IPS-20b (cell line): ENCODE measurements at regions not wholly inside any gene's neighbourhood (a gene's known extent, or its start where the extent isn't known, plus 50 kb on each side); places are given as distances from the start of the nearest gene placed in this dataset.

Experiments
- H3K27ac ChIP-seq: one replicate; pipeline ENCODE4 v1.5.1; 2013; ENCODE audit warnings: low read length
- H3K27me3 ChIP-seq: 2 replicates; pipeline ENCODE4 v1.6.1; 2013; ENCODE audit warnings: mild to moderate bottlenecking, low read length, inconsistent platforms; ENCODE audit not compliant: insufficient read depth
- H3K36me3 ChIP-seq: 2 replicates; pipeline ENCODE4 v1.6.1; 2013; ENCODE audit warnings: low read depth, mild to moderate bottlenecking, inconsistent platforms, low read length, moderate library complexity; ENCODE audit not compliant: insufficient read depth
- H3K4me1 ChIP-seq: 2 replicates; pipeline ENCODE4 v1.6.1; 2013; ENCODE audit warnings: mild to moderate bottlenecking, control low read depth, inconsistent platforms, low read length, moderate library complexity; ENCODE audit not compliant: insufficient read depth
- H3K4me3 ChIP-seq: 2 replicates; pipeline ENCODE4 v1.5.1; 2013; ENCODE audit warnings: mild to moderate bottlenecking, low read length, inconsistent platforms
- H3K9ac ChIP-seq: 2 replicates; pipeline ENCODE4 v1.6.1; 2013; ENCODE audit warnings: low read depth, mild to moderate bottlenecking, inconsistent platforms, low read length, moderate library complexity
- H3K9me3 ChIP-seq: 2 replicates; pipeline ENCODE4 v1.6.1; 2013; ENCODE audit warnings: mild to moderate bottlenecking, low read depth, low read length, inconsistent platforms; ENCODE audit not compliant: insufficient read depth

- no peak overlapping the region for H3K9ac ChIP-seq
- H3K4me3 ChIP-seq = no peak overlapping the region
- H3K27me3 ChIP-seq = no peaks in the 10 kb centered on the region
- no peaks in the 10 kb centered on the region for H3K9me3 ChIP-seq
- no peaks in the 10 kb centered on the region for H3K4me1 ChIP-seq
- H3K27ac ChIP-seq = no peak overlapping the region
- H3K36me3 ChIP-seq = no peaks in the 10 kb centered on the region
Observed at GRCh38 chr13:77991003-77991402, 72.4 kb upstream of the EDNRB start.

- Histone ChIP-seq H3K9me3 (no peaks in the 10 kb centered on the region), H3K27ac (no peak overlapping the region), H3K4me1 (no peaks in the 10 kb centered on the region), H3K4me3 (no peak overlapping the region), H3K27me3 (no peaks in the 10 kb centered on the region), H3K36me3 (no peaks in the 10 kb centered on the region), H3K9ac (no peak overlapping the region)
Observed at GRCh38 chr13:77989281-77989680, 70.7 kb upstream of the EDNRB start.

GRCh38 chr13:77988355-77988754, 69.7 kb upstream of the EDNRB start:
- H3K9me3 ChIP-seq = no peaks in the 10 kb centered on the region
- H3K9ac ChIP-seq = no peak overlapping the region
- no peak overlapping the region for H3K4me3 ChIP-seq
- H3K36me3 ChIP-seq = no peaks in the 10 kb centered on the region
- no peaks in the 10 kb centered on the region for H3K27me3 ChIP-seq
- H3K4me1 ChIP-seq = no peaks in the 10 kb centered on the region
- H3K27ac ChIP-seq = no peak overlapping the region

GRCh38 chr13:77986713-77987112, 68.1 kb upstream of the EDNRB start:
- Histone ChIP-seq H3K27me3 (no peaks in the 10 kb centered on the region), H3K9ac (no peak overlapping the region), H3K9me3 (no peaks in the 10 kb centered on the region), H3K4me3 (no peak overlapping the region), H3K36me3 (no peaks in the 10 kb centered on the region), H3K4me1 (no peaks in the 10 kb centered on the region), H3K27ac (no peak overlapping the region)

- Histone ChIP-seq H3K9me3 (no peaks in the 10 kb centered on the region), H3K9ac (no peak overlapping the region), H3K4me1 (peaks cover under 1% of the 10 kb centered on the region; the same call in 1 of the 2 replicates), H3K27ac (no peak overlapping the region), H3K4me3 (no peak overlapping the region), H3K36me3 (no peaks in the 10 kb centered on the region), H3K27me3 (no peaks in the 10 kb centered on the region)
Observed at GRCh38 chr13:77985866-77986636, 67.4 kb upstream of the EDNRB start.

GRCh38 chr13:77981281-77981881, 62.8 kb upstream of the EDNRB start:
- Histone ChIP-seq H3K4me3 (no peak overlapping the region), H3K9me3 (peaks cover 9% of the 10 kb centered on the region; the same call in 1 of the 2 replicates), H3K27me3 (no peaks in the 10 kb centered on the region), H3K36me3 (no peaks in the 10 kb centered on the region), H3K4me1 (peaks cover 8% of the 10 kb centered on the region), H3K9ac (no peak overlapping the region), H3K27ac (no peak overlapping the region)

- no peak overlapping the region for H3K27ac ChIP-seq
- H3K27me3 ChIP-seq = no peaks in the 10 kb centered on the region
- H3K9me3 ChIP-seq = peaks cover 9% of the 10 kb centered on the region; the same call in 1 of the 2 replicates
- no peak overlapping the region for H3K4me3 ChIP-seq
- H3K4me1 ChIP-seq = peaks cover 8% of the 10 kb centered on the region
- no peaks in the 10 kb centered on the region for H3K36me3 ChIP-seq
- H3K9ac ChIP-seq = no peak overlapping the region
Observed at GRCh38 chr13:77980592-77980991, 62.0 kb upstream of the EDNRB start.

- H3K36me3 ChIP-seq = no peaks in the 10 kb centered on the region
- H3K9me3 ChIP-seq = peaks cover 9% of the 10 kb centered on the region; the same call in 1 of the 2 replicates
- H3K9ac ChIP-seq = no peak overlapping the region
- no peak overlapping the region for H3K27ac ChIP-seq
- H3K27me3 ChIP-seq = no peaks in the 10 kb centered on the region
- peaks cover 8% of the 10 kb centered on the region for H3K4me1 ChIP-seq
- no peak overlapping the region for H3K4me3 ChIP-seq
Observed at GRCh38 chr13:77979721-77980385, 61.2 kb upstream of the EDNRB start.

GRCh38 chr13:77975358-77976042, 56.9 kb upstream of the EDNRB start:
- peaks cover 9% of the 10 kb centered on the region; the same call in 1 of the 2 replicates for H3K9me3 ChIP-seq
- H3K27me3 ChIP-seq = no peaks in the 10 kb centered on the region
- H3K27ac ChIP-seq = no peak overlapping the region
- no peak overlapping the region for H3K4me3 ChIP-seq
- H3K4me1 ChIP-seq = peaks cover 2% of the 10 kb centered on the region; the same call in 1 of the 2 replicates
- no peaks in the 10 kb centered on the region for H3K36me3 ChIP-seq
- no peak overlapping the region for H3K9ac ChIP-seq

GRCh38 chr13:77969299-77969698, 50.7 kb upstream of the EDNRB start:
- Histone ChIP-seq H3K4me3 (no peak overlapping the region), H3K4me1 (no peaks in the 10 kb centered on the region), H3K27me3 (no peaks in the 10 kb centered on the region)

More at GRCh38 chr13:77969299-77969698, 50.7 kb upstream of the EDNRB start:
- H3K9ac ChIP-seq = no peak overlapping the region
- no peaks in the 10 kb centered on the region for H3K36me3 ChIP-seq
- H3K9me3 ChIP-seq = no peaks in the 10 kb centered on the region
- H3K27ac ChIP-seq = no peak overlapping the region
